ENCODE measurements at regions not wholly inside any gene's neighbourhood (a gene's known extent, or its start where the extent isn't known, plus 50 kb on each side); places are given as distances from the start of the nearest gene placed in this dataset.
A peak's percentile ranks its signal among the peaks of the same experiment; 100 is the strongest.

DNA sequence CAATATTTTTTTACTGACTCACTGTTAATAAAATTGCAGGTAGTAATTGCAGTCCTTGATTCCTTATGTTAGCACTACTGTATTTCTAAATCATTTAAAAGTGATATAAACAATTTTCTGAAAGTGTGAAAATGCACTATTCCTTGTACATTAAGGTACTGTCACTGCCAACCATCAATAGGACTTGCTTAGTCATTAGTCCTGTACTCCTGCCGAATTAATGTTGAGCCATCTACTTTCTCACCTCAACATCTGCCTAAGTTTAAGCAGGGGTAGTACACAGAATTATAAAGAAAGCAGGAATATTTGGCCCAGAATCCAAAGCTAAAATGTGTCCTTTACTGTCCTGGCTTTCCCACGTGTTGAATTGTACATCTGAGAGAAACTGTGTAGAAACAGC is 87.0 kb upstream of the TRPC3 start:
- no peak for FAIRE-seq

DNA sequence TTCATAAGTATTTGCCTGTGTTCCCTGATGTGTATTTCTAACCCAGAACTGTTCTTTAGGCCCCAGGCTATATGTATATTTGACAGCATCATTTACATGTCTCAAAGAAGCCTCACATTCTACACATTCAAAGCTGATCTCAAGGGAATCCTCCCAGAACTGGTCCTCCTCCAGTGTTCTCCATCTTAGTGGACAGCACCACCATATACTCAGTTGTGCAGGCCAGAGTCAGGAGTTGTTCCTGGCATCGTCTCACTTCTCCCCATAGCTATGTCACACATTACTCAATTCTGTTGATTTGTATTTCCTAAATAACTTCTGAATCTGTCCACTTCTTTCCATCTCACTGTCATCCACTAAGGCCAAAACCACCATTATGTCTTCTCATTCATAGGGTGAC is 82.8 kb upstream of the TRPC3 start:
- DNase-seq (ENCODE audit: low spot score): no peak
- FAIRE-seq: no peak

More for the DNA sequence above, 87.0 kb upstream of the TRPC3 start:
- DNase-seq (ENCODE audit: low spot score): no peak

DNA sequence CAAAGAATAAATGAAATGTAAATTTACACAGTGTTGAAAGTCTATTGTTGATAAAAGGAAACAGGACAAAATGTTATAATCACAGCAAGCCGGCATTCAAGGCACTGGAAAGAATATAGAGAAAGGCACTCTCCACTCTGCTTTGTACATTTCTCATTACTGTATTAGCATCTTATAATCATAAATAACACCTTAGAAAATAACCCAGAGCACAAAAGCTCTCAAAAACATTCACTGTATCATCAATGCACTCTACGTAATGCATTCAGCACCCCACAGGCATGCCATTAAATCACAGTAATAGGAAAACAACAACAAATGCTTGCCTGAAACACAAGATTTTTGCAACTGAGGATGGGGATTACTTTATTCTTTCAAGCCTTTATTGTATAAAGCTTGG is 75.3 kb upstream of the TRPC3 start:
- DNase-seq (ENCODE audit: low spot score) (no peak), FAIRE-seq (no peak)

DNA sequence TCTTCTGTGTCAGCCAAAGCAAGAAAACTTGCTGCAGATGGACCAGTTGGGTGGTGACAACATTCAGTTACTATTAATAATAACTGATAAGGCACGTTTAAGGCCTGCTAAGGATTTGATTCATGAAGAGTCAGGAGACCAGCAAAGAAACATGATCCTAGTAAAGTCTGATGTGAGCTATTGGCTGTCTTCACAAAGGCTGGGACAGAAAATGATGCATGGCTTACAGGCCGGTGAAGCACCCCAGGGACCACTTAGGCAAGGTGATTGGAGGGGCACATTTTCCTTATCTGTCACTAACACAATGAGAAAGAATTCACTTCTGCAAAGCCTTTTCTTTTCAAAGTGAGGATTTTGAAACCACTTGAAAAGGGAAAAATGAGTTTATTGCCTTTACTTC is 65.4 kb upstream of the TRPC3 start:
- DNase-seq (ENCODE audit: low spot score): no peak
- no peak for FAIRE-seq

DNA sequence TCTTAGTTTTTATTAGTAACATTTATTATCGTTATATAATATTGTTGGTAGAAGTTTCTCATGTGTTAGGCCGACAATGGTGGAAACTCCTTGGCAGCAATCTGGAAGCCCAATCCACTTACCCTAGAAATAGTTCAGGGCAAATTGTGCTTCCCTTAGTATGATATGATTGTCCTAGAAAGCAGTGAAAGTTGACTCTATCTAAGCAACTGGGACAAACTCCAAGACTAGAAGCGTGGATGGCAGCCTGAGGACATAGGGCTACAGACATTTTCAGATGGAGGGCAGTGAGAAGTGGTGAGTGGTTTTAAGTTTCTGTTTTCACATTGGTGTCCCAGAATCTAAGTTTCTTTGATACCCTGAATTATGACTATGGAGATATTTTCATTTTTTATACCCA is 63.3 kb upstream of the TRPC3 start:
- FAIRE-seq: no peak
- DNase-seq (ENCODE audit: low spot score): no peak

DNA sequence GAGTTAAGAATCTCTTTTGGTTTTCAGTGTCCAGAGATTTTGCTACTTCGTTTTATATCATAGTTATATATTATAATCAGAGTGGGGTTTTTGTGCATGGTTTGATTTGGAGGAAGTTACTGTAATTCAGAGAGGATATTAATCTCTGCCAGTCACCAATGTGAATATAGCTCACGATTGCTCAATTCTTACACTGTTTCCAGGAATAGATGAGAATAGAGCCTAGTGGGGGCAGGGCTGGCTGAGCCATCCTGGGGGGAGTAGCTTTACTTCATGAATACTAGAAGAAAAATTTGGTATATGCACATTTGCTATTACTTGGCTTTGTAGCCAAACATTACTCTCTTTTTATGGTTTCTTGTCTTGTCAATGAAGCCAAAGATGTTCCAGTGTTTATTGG is 60.9 kb upstream of the TRPC3 start:
- DNase-seq (ENCODE audit: low spot score): no peak
- no peak for FAIRE-seq

DNA sequence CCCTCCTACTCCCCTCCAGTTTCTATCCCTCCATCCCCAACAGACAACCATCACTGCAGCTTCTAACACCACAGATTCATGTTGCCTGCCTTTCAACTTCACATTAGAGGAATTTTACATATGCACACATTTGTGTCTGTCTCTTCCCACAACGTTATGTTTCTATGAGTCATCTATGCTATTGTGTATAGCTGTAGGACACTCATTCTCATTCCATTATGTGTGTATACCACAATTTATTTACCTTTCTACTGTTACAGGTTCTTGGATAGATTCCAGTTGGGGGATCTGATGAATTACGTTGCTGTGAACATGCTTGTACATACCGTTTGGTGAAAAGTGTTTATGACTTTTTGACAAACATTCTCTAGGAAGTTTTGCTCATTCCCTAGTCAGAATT is 58.8 kb upstream of the TRPC3 start:
- DNase-seq (ENCODE audit: low spot score) (no peak), FAIRE-seq (no peak)

DNA sequence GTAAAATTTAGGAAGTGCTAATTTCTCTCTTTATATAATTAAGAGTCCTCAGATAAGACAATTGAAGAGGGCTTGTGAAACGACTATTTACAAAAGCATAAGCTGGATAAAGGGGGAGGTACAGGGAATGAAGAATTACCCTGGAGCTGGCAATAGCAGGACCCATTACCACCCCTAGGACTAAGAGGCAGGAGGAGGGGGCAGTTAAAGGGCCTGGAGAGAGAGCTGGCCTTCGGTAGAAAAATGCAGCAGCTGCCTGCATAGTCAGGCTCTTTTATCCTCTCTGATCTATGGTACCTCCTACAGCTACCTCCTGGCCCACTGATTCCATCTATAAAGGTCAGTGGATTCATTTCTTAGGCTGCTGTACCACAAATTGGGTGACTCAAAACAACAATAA is 57.7 kb upstream of the TRPC3 start:
- FAIRE-seq (no peak), DNase-seq (ENCODE audit: low spot score) (no peak)

DNA sequence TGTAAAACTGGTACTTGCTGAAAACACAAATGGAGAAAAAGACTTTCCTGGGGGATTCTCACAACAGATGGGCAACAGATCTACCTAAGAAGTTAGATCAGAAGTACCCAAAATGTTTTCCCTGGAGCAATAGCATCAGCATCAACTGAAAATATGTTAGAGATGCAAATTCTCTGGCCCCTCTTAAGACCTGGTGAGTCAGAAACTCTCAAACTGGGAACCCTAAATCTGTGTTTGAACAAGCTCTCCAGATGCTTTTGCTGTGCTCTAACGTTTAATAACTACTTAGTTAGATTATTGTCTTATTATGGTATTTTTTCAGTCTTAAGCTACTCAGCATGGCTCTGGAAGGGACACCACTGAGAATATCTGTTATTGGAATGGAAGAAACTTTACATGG is 55.2 kb upstream of the TRPC3 start:
- FAIRE-seq (no peak), DNase-seq (ENCODE audit: low spot score) (no peak)

DNA sequence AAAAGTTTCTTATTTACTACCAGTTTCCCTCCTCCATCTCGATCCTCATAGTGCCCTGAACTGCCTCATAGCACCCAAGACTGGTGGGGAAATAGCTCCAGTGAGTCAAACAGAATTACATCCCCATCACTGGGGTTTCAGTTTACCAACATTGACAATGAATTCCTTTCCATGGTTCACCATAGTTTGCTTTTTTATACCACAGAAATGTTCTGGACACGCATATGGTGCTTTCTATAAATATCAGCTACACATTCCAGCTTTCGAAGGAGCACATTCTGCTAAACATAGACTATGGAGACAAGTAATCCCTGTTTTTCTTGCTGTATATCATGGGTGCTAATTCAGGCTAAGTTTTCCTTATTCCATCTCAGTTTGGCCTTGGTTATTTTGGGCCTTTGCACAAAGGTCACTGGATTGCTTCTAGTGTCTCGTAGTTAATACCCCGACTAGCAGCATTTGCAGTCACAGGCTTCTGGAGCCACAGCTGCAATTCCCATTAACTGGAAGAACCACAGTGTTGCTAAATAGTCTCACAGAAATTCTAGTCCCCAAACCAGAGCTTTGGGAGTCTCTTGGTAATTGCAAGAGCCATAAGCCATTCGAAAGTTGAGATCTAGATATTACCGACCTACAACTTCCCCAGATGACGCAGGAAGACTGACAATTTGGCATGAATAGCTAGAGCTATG is 53.4 kb upstream of the TRPC3 start:
- DNase-seq (ENCODE audit: low spot score) (no peak), FAIRE-seq (no peak)

DNA sequence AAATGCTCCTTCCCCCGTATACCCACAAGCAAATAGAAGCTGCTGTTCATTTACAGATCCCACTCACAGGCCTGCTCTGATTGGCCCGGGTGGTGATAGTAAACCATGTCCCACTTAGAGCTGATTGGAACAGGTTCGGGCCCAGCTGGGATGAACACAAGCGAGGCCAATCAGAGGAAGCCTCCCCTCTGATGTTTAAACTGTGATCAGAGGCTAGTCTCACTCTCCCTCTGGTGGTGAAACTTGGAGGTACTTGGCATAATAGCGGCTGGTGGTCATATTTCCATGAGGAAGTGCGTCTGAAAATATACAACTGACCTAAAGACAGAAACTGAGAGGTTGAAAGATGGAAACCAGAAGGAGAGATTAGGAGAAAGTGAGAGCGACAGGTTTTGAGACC is 51.5 kb upstream of the TRPC3 start:
- DNase-seq (ENCODE audit: low spot score) (peak; percentile 14), FAIRE-seq (no peak)

All from RCC 7860 (cell line).